ENCODE measurements at regions not wholly inside any gene's neighbourhood (a gene's known extent, or its start where the extent isn't known, plus 50 kb on each side); places are given as distances from the start of the nearest gene placed in this dataset.

DNA sequence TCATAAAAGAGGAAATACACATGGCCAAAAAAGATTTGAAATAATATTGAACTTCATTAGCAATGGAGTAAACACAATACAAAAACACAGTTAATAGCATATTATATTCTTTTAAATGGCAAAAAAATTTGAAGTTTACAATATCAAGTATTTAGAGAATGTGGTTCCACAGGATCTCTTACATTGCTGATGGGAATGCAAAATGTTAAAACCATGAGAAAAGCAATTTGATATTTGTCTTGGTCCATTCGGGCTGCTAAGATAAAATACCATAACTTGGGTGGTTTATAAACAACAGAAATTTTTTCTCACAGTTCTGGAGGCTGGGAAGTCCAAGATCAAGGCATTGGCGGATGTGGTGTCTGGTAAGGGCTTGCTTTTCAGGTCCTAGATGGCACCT, 154.0 kb upstream of the PLN start:
- TF ChIP-seq CTCF (IDR thresholded peaks at IDR 0.05; ENCODE audit: borderline replicate concordance, extremely low read depth, low read length, poor library complexity, severe bottlenecking) (no peak), EZH2 (IDR thresholded peaks at IDR 0.05; ENCODE audit: borderline replicate concordance, low read depth, low read length, severe bottlenecking) (no peak)
